ENCODE measurements at regions not wholly inside any gene's neighbourhood (a gene's known extent, or its start where the extent isn't known, plus 50 kb on each side); places are given as distances from the start of the nearest gene placed in this dataset.
"Not testable (repeated sequence)": the region's sequence is repeated elsewhere in the genome, so short reads cannot be mapped to it uniquely, and the experiment has no call there.

- H3K36me3 Mint-ChIP-seq (ENCODE audit: insufficient read depth): no peaks in the 10 kb centered on the region
- no peaks in the 10 kb centered on the region for H3K27me3 Mint-ChIP-seq
- H3K4me3 Mint-ChIP-seq: no peak overlapping the region
- ATAC-seq (replicated peaks; ENCODE audit: extremely low read depth, poor library complexity, severe bottlenecking) (no peak), DNase-seq (ENCODE audit: low spot score in 2 of 2) (no peak)
- H3K9me3 Mint-ChIP-seq: no peaks in the 10 kb centered on the region
- H3K27ac Mint-ChIP-seq (ENCODE audit: low read depth): no peak overlapping the region
- no peaks in the 10 kb centered on the region for H3K4me1 Mint-ChIP-seq
Observed at GRCh38 chr1:173303984-173304383, 96.9 kb upstream of the TNFSF4 start.

DNA sequence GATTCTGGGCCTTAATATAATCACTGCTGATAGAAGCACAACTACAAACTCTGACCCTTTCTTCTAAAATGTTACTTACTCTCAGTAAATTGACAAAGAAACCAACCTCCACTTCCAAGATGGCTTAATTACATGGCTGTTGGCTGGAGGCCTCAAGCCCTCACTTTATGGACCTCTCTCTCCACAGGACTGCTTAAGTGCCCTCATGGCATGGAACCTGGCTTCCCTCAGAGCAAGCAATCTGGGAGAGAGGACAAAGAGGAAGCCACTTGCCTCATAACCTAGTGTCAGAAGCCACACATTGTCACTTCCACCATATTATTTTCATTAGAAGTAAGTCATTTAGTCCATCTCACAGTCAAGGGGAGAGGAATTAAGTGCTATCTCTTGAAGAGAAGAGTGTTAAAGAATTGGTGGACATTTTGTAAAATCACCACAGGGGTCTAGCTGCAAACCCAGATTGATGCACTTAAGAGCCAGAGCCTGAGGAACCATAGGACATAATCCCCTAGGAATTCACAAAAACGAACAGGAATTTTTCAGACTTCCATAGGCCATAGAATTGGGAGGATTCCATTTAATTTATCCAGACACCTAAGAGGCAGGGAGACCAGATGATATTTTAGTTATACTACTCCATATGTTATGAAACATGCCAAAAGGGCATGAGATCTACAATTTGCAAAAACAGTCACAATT lies 97.5 kb upstream of the TNFSF4 start:
- H3K36me3 Mint-ChIP-seq (ENCODE audit: insufficient read depth): no peaks in the 10 kb centered on the region
- no peaks in the 10 kb centered on the region for H3K9me3 Mint-ChIP-seq
- DNase-seq (ENCODE audit: low spot score in 2 of 2) (no peak), ATAC-seq (replicated peaks; ENCODE audit: extremely low read depth, poor library complexity, severe bottlenecking) (no peak)
- no peak overlapping the region for H3K4me3 Mint-ChIP-seq
- no peaks in the 10 kb centered on the region for H3K4me1 Mint-ChIP-seq
- no peaks in the 10 kb centered on the region for H3K27me3 Mint-ChIP-seq
- H3K27ac Mint-ChIP-seq (ENCODE audit: low read depth): no peak overlapping the region

GRCh38 chr1:173307845-173308244 lies 100.7 kb upstream of the TNFSF4 start:
- Mint-ChIP-seq H3K27me3 (no peaks in the 10 kb centered on the region), H3K4me3 (no peak overlapping the region), H3K36me3 (ENCODE audit: insufficient read depth) (no peaks in the 10 kb centered on the region), H3K9me3 (peaks cover 6% of the 10 kb centered on the region), H3K27ac (ENCODE audit: low read depth) (no peak overlapping the region), H3K4me1 (no peaks in the 10 kb centered on the region)
- no peak for DNase-seq (ENCODE audit: low spot score in 2 of 2)
- no peak for ATAC-seq (replicated peaks; ENCODE audit: extremely low read depth, poor library complexity, severe bottlenecking)

GRCh38 chr1:173314656-173315055 lies 107.5 kb upstream of the TNFSF4 start:
- Mint-ChIP-seq H3K27ac (ENCODE audit: low read depth) (no peak overlapping the region), H3K27me3 (no peaks in the 10 kb centered on the region), H3K4me1 (peaks cover 3% of the 10 kb centered on the region), H3K9me3 (peaks cover 6% of the 10 kb centered on the region), H3K4me3 (no peak overlapping the region), H3K36me3 (ENCODE audit: insufficient read depth) (no peaks in the 10 kb centered on the region)
- DNase-seq (ENCODE audit: low spot score in 2 of 2) (no peak), ATAC-seq (replicated peaks; ENCODE audit: extremely low read depth, poor library complexity, severe bottlenecking) (no peak)

GRCh38 chr1:173315296-173315695 lies 108.2 kb upstream of the TNFSF4 start:
- Mint-ChIP-seq H3K27ac (ENCODE audit: low read depth) (no peak overlapping the region), H3K4me3 (no peak overlapping the region), H3K27me3 (no peaks in the 10 kb centered on the region), H3K4me1 (peaks cover 10% of the 10 kb centered on the region), H3K9me3 (peaks cover 6% of the 10 kb centered on the region), H3K36me3 (ENCODE audit: insufficient read depth) (no peaks in the 10 kb centered on the region)
- DNase-seq (ENCODE audit: low spot score in 2 of 2): no peak
- ATAC-seq (replicated peaks; ENCODE audit: extremely low read depth, poor library complexity, severe bottlenecking): no peak

DNA sequence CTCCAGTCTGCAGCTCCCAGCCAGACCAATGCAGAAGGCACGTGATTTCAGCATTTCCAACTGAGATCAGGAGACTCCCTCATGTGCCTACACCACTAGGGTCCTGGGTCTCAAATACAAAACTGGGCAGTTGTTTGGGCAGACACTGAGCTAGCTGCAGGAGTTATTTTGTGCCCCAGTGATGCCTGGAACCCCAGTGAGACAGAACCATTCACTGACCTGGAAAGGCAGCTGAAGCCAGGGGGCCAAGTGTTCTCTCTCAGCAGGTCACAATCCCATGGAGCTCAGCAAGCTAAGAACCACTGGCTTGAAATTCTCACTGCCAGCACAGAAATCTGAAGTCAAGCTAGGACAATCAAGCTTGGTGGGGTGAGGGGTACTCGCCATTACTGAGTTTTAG lies 111.7 kb upstream of the TNFSF4 start:
- Mint-ChIP-seq H3K36me3 (ENCODE audit: insufficient read depth) (peaks cover 1% of the 10 kb centered on the region), H3K4me3 (no peak overlapping the region), H3K4me1 (peaks cover 11% of the 10 kb centered on the region), H3K27me3 (no peaks in the 10 kb centered on the region), H3K27ac (ENCODE audit: low read depth) (no peak overlapping the region), H3K9me3 (no peaks in the 10 kb centered on the region)
- DNase-seq (ENCODE audit: low spot score in 2 of 2) (no peak), ATAC-seq (replicated peaks; ENCODE audit: extremely low read depth, poor library complexity, severe bottlenecking) (no peak)

GRCh38 chr1:173324352-173324751 lies 117.2 kb upstream of the TNFSF4 start:
- H3K27ac Mint-ChIP-seq (ENCODE audit: low read depth); H3K9me3 Mint-ChIP-seq; H3K27me3 Mint-ChIP-seq; H3K36me3 Mint-ChIP-seq (ENCODE audit: insufficient read depth); DNase-seq (ENCODE audit: low spot score in 2 of 2); ATAC-seq (replicated peaks; ENCODE audit: extremely low read depth, poor library complexity, severe bottlenecking); H3K4me3 Mint-ChIP-seq: not testable (repeated sequence)
- peaks cover 11% of the 10 kb centered on the region for H3K4me1 Mint-ChIP-seq

DNA sequence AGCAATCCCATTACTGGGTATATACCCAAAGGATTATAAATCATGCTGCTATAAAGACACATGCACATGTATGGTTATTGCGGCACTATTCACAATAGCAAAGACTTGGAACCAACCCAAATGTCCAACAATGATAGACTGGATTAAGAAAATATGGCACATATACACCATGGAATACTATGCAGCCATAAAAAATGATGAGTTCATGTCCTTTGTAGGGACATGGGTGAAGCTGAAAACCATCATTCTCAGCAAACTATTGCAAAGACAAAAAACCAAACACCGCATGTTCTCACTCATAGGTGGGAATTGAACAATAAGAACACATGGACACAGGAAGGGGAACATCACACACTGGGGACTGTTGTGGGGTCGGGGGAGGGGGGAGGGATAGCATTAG lies 120.9 kb upstream of the TNFSF4 start:
- not testable (repeated sequence) for H3K4me3 Mint-ChIP-seq; ATAC-seq (replicated peaks; ENCODE audit: extremely low read depth, poor library complexity, severe bottlenecking); H3K9me3 Mint-ChIP-seq; DNase-seq (ENCODE audit: low spot score in 2 of 2); H3K27ac Mint-ChIP-seq (ENCODE audit: low read depth); H3K36me3 Mint-ChIP-seq (ENCODE audit: insufficient read depth); H3K27me3 Mint-ChIP-seq; H3K4me1 Mint-ChIP-seq

- Mint-ChIP-seq H3K27ac (ENCODE audit: low read depth) (no peak overlapping the region), H3K4me3 (no peak overlapping the region), H3K36me3 (ENCODE audit: insufficient read depth) (no peaks in the 10 kb centered on the region), H3K4me1 (peaks cover 8% of the 10 kb centered on the region), H3K9me3 (peaks cover 5% of the 10 kb centered on the region), H3K27me3 (no peaks in the 10 kb centered on the region)
- no peak for DNase-seq (ENCODE audit: low spot score in 2 of 2)
- ATAC-seq (replicated peaks; ENCODE audit: extremely low read depth, poor library complexity, severe bottlenecking): no peak
Observed at GRCh38 chr1:173328961-173329360, 121.8 kb upstream of the TNFSF4 start.

DNA sequence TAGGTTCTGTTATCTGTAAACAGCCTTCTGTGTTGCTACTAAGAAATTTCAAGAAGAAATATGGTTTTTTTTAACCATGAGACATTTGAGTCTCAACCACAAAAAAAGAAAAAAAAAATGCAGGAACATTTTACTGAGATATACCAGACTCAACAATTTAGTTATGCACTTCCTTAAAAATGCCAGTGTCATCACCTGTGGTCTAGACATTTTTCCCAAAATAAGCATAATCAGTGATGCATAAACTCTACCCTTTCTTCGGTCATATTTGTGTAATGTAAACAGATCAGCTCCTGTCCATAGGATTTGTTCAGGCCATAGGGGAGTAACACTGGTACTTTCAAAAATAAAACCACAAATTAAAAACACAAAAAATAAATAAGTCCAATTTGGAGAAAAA lies 122.6 kb upstream of the TNFSF4 start:
- Mint-ChIP-seq H3K9me3 (no peaks in the 10 kb centered on the region), H3K27ac (ENCODE audit: low read depth) (no peak overlapping the region), H3K27me3 (no peaks in the 10 kb centered on the region), H3K36me3 (ENCODE audit: insufficient read depth) (no peaks in the 10 kb centered on the region), H3K4me3 (no peak overlapping the region), H3K4me1 (peaks cover 8% of the 10 kb centered on the region)
- DNase-seq (ENCODE audit: low spot score in 2 of 2) (no peak), ATAC-seq (replicated peaks; ENCODE audit: extremely low read depth, poor library complexity, severe bottlenecking) (no peak)

DNA sequence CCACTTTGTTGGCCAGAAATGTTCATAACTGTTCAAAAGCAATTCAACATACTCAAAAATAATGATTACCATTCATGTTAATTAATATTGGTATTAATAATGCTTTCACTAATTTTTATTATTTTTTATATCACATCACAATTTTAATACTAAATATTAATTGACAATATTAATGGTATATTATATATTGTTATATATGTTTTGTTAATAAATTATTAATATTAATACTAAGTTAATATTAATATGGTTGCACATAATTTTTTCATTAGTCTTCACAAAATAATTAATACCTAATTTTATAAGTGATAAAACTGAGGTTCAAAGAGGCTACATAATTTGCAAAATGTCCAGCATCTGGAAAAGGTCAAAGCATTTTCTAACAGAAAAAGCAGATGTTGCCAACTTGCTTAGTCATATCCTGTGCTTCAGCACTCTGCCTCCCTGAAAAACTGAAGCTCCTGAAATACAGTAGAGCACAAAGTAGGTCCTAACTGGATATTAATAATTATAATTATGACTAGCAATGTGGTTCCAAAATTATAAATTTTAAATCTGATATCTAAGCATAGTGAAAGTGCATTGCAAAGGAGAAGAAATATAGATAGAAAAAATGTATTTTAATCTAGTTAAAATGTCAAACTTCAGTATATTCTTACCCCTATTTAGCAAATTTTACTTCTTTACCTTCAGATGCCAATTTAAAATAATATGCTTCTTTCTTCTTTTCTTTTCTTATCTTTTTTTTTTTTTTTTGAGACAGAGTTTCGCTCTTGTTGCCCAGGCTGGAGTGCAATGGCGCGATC lies 123.2 kb upstream of the TNFSF4 start:
- Mint-ChIP-seq H3K4me3 (no peak overlapping the region), H3K4me1 (peaks cover 8% of the 10 kb centered on the region), H3K36me3 (ENCODE audit: insufficient read depth) (no peaks in the 10 kb centered on the region), H3K27ac (ENCODE audit: low read depth) (peak overlapping the region; percentile 90), H3K27me3 (no peaks in the 10 kb centered on the region), H3K9me3 (no peaks in the 10 kb centered on the region)
- DNase-seq (ENCODE audit: low spot score in 2 of 2) (no peak), ATAC-seq (replicated peaks; ENCODE audit: extremely low read depth, poor library complexity, severe bottlenecking) (no peak)

DNA sequence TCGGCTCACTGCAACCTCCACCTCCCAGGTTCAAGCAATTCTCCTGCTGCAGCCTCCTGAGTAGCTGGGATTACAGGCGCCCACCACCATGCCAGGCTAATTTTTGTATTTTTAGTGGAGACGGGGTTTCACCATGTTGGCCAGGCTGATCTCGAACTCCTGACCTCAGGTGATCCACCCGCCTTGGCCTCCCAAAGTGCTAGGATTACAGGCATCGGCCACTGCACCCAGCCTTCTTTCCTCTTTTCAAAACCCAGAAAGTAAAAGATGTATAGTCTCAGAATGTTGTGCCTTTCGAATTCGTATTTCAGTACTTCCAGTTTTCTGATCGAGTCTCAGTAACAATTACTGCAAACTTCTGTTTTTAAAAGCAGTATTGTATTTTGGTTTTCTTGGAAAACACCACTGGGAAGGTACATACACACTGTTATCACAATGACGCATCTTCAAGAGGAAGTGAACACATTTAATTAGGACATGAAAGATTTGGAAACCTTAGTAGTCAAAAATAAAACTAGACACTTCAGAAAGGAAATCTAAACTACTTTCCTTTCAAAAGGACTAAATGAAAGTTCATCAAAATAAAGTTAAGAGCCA lies 123.9 kb upstream of the TNFSF4 start:
- H3K36me3 Mint-ChIP-seq (ENCODE audit: insufficient read depth); DNase-seq (ENCODE audit: low spot score in 2 of 2); ATAC-seq (replicated peaks; ENCODE audit: extremely low read depth, poor library complexity, severe bottlenecking); H3K27me3 Mint-ChIP-seq; H3K9me3 Mint-ChIP-seq; H3K4me1 Mint-ChIP-seq: not testable (repeated sequence)
- Mint-ChIP-seq H3K27ac (ENCODE audit: low read depth) (peak overlapping the region; percentile 90), H3K4me3 (peak overlapping the region; percentile 52)

GRCh38 chr1:173332026-173332425 lies 124.9 kb upstream of the TNFSF4 start:
- Mint-ChIP-seq H3K4me3 (no peak overlapping the region), H3K4me1 (peaks cover 8% of the 10 kb centered on the region), H3K27ac (ENCODE audit: low read depth) (no peak overlapping the region), H3K9me3 (no peaks in the 10 kb centered on the region), H3K36me3 (ENCODE audit: insufficient read depth) (no peaks in the 10 kb centered on the region), H3K27me3 (no peaks in the 10 kb centered on the region)
- DNase-seq (ENCODE audit: low spot score in 2 of 2): no peak
- no peak for ATAC-seq (replicated peaks; ENCODE audit: extremely low read depth, poor library complexity, severe bottlenecking)
